ENCODE measurements at regions not wholly inside any gene's neighbourhood (a gene's known extent, or its start where the extent isn't known, plus 50 kb on each side); places are given as distances from the start of the nearest gene placed in this dataset.

- TF ChIP-seq, protein P1, sequence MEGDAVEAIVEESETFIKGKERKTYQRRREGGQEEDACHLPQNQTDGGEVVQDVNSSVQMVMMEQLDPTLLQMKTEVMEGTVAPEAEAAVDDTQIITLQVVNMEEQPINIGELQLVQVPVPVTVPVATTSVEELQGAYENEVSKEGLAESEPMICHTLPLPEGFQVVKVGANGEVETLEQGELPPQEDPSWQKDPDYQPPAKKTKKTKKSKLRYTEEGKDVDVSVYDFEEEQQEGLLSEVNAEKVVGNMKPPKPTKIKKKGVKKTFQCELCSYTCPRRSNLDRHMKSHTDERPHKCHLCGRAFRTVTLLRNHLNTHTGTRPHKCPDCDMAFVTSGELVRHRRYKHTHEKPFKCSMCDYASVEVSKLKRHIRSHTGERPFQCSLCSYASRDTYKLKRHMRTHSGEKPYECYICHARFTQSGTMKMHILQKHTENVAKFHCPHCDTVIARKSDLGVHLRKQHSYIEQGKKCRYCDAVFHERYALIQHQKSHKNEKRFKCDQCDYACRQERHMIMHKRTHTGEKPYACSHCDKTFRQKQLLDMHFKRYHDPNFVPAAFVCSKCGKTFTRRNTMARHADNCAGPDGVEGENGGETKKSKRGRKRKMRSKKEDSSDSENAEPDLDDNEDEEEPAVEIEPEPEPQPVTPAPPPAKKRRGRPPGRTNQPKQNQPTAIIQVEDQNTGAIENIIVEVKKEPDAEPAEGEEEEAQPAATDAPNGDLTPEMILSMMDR (IDR thresholded peaks at IDR 0.05; ENCODE audit: low read depth, low read length): no peak
- no peak for TF ChIP-seq EZH2phosphoT487 (IDR thresholded peaks at IDR 0.05; ENCODE audit: low read depth)
Measured at GRCh38 chr2:45180033-45180746, 170.9 kb upstream of the SIX2 start.
